Kidney (tissue), 13 donors: ENCODE measurements at regions not wholly inside any gene's neighbourhood (a gene's known extent, or its start where the extent isn't known, plus 50 kb on each side); places are given as distances from the start of the nearest gene placed in this dataset.

Experiments used
- DNase-seq, 5 donors: peaks; one replicate each; pipeline ENCODE4 v3.0.0-alpha.2; 2013 to 2020
- FAIRE-seq: peaks from 2 replicates; lab custom pipeline; 2012; peaks lifted over from hg19 to GRCh38; lab: Jason Lieb, UNC
- H3K27ac ChIP-seq, 2 donors: one replicate each; pipeline ENCODE4 v1.7.0; 2013; ENCODE audit warnings: low read depth in 2 of 2, low read length in 2 of 2, inconsistent platforms in 1 of 2
- H3K27me3 ChIP-seq: one replicate; pipeline ENCODE4 v1.7.1; 2013; ENCODE audit warnings: low read length, inconsistent platforms; ENCODE audit not compliant: control insufficient read depth, insufficient read depth
- H3K36me3 ChIP-seq, 3 donors: one replicate each; pipeline versions ENCODE4 v1.7.0 to v1.7.1; 2013; ENCODE audit warnings: low read length in 3 of 3, control low read depth in 1 of 3, inconsistent platforms in 1 of 3; ENCODE audit not compliant: insufficient read depth in 3 of 3, control insufficient read depth in 2 of 3
- H3K4me1 ChIP-seq, 3 donors: one replicate each; pipeline versions ENCODE4 v1.7.0 to v1.7.1; 2013; ENCODE audit warnings: low read length in 3 of 3, inconsistent platforms in 1 of 3, low read depth in 1 of 3; ENCODE audit not compliant: control insufficient read depth in 2 of 3, insufficient read depth in 2 of 3
- H3K4me3 ChIP-seq, 3 donors: one replicate each; pipeline versions ENCODE4 v1.7.0 to v1.8.1; 2013; ENCODE audit warnings: low read length in 3 of 3, control low read depth in 1 of 3, inconsistent platforms in 1 of 3
- H3K9ac ChIP-seq, 3 donors: one replicate each; pipeline versions ENCODE4 v1.7.0 to v1.7.1; 2013; ENCODE audit warnings: low read length in 3 of 3, control low read depth in 1 of 3, inconsistent platforms in 1 of 3
- H3K9me3 ChIP-seq, 3 donors: one replicate each; pipeline versions ENCODE4 v1.7.0 to v1.7.1; 2013; ENCODE audit warnings: low read length in 3 of 3, control low read depth in 1 of 3, inconsistent platforms in 1 of 3; ENCODE audit not compliant: control insufficient read depth in 2 of 3, insufficient read depth in 1 of 3
- CTCF ChIP-seq: IDR thresholded peaks from 3 replicates; pipeline ENCODE4 v1.5.1; 2012; ENCODE audit warnings: mild to moderate bottlenecking, moderate library complexity, borderline replicate concordance; ENCODE audit not compliant: insufficient read depth; ENCODE audit errors: extremely low read depth
- intact Hi-C: fragments of 100-400 bp; cut with DNase I; formaldehyde crosslinking; loops from one replicate; pipeline ENCODE4 v1.11.1; 2022
- donor health status: control.
- donor health status: control.
- donor health status: control.
- donor health status: control.
- donor health status: control.
- donor health status: DM: yes; HTN: yes; CAD: no.
- donor health status: Normal renal cell carcinoma (clear cell type).

DNA sequence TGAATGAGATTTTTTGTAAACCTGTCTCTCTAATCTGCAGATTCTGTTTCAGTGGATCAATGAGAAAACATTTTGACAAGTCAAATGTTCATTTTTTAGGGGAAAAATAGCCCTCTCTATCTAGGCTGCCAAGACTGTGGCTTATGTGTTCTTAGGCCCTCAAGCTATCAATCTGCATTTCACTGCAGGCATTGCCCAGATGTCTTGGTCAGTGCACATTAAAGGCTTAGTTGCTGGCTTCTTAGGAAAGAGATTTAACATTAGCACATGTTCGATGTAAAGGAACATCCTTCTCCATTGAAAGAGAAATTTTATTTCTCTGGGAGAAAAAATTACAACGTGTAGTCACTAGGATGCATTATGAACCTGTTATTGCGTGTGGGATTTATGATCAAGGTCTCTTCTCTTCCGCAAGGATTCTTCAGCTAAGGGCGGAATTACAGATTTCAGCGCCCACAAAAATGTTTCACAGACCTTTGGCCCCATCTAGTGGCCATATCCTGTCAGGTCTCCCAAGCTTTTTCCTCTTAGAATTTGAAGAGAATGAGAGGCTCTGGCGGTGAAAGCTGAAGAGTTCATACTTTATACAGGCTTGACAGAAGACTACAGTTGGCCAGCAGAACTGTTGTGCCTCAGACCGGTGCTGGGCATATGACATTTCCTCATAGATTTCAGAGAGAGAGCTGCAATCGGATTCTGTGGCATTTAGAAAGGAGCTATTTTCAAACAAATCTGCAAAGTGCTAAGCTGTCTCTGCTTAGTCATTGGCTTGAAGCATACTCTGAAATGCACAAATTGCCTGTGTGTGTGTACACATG lies 144.6 kb upstream of the NOCT start:
- Histone ChIP-seq H3K4me1 (no peaks in the 10 kb centered on the region), H3K27ac (no peak overlapping the region), H3K9me3 (no peaks in the 10 kb centered on the region), H3K9ac (no peak overlapping the region), H3K4me3 (no peak overlapping the region), H3K27me3 (no peaks in the 10 kb centered on the region), H3K36me3 (no peaks in the 10 kb centered on the region)
- intact Hi-C loops, result no loop called here
- FAIRE-seq, result peak; percentile 62
- peak; percentile 87 for TF ChIP-seq CTCF
- peak in 4 of 5 donors; percentile 79 to 93 (median 88) for DNase-seq

GRCh38 chr4:138869631-138870030 lies 145.9 kb upstream of the NOCT start:
- FAIRE-seq, result no peak
- intact Hi-C loops, result no loop called here
- H3K4me3 ChIP-seq, result no peak overlapping the region
- no peak overlapping the region for H3K27ac ChIP-seq
- H3K9ac ChIP-seq, result no peak overlapping the region
- no peak for DNase-seq
- H3K9me3 ChIP-seq, result no peaks in the 10 kb centered on the region
- no peaks in the 10 kb centered on the region for H3K36me3 ChIP-seq
- TF ChIP-seq CTCF, result no peak
- no peaks in the 10 kb centered on the region for H3K4me1 ChIP-seq
- H3K27me3 ChIP-seq, result no peaks in the 10 kb centered on the region

GRCh38 chr4:138869165-138869564 lies 146.4 kb upstream of the NOCT start:
- TF ChIP-seq CTCF, result no peak
- no peak overlapping the region for H3K27ac ChIP-seq
- no peak overlapping the region for H3K4me3 ChIP-seq
- DNase-seq (no peak), FAIRE-seq (no peak)
- no peaks in the 10 kb centered on the region for H3K27me3 ChIP-seq
- no peaks in the 10 kb centered on the region for H3K4me1 ChIP-seq
- no peaks in the 10 kb centered on the region for H3K36me3 ChIP-seq
- intact Hi-C loops, result no loop called here
- H3K9me3 ChIP-seq, result no peaks in the 10 kb centered on the region
- H3K9ac ChIP-seq, result no peak overlapping the region
